Spinal cord (tissue), 9 donors: ENCODE measurements at regions not wholly inside any gene's neighbourhood (a gene's known extent, or its start where the extent isn't known, plus 50 kb on each side); places are given as distances from the start of the nearest gene placed in this dataset.
A peak's percentile ranks its signal among the peaks of the same experiment; 100 is the strongest.
"Not testable (repeated sequence)": the region's sequence is repeated elsewhere in the genome, so short reads cannot be mapped to it uniquely, and the experiment has no call there.

Source experiments
- DNase-seq, 6 donors: peaks; one replicate each; pipeline versions ENCODE4 v3.0.0 to v3.0.0-alpha.2; 2013 to 2015; ENCODE audit warnings: low spot score in 6 of 6, low read depth in 4 of 6
- H3K27ac ChIP-seq: one replicate; pipeline ENCODE4 v1.5.1; 2013; ENCODE audit warnings: low read depth, low read length, control low read depth
- H3K27me3 ChIP-seq: one replicate; pipeline ENCODE4 v1.6.1; 2013; ENCODE audit warnings: low read length; ENCODE audit not compliant: control insufficient read depth, insufficient read depth
- H3K36me3 ChIP-seq: one replicate; pipeline ENCODE4 v1.6.1; 2013; ENCODE audit warnings: low read length; ENCODE audit not compliant: control insufficient read depth, insufficient read depth
- H3K4me1 ChIP-seq: one replicate; pipeline ENCODE4 v1.6.1; 2013; ENCODE audit warnings: low read length; ENCODE audit not compliant: control insufficient read depth, insufficient read depth
- H3K4me3 ChIP-seq: one replicate; pipeline ENCODE4 v1.5.1; 2013; ENCODE audit warnings: low read depth, low read length, control low read depth
- H3K9me3 ChIP-seq: one replicate; pipeline ENCODE4 v1.6.1; 2013; ENCODE audit warnings: low read length; ENCODE audit not compliant: control insufficient read depth, insufficient read depth
- WGBS: methylation state at CpG from one replicate; pipeline ENCODE4 v1.1.5; 2013; ENCODE audit warnings: missing lambda C conversion rate; ENCODE audit not compliant: insufficient coverage; 5-methylcytosine and 5-hydroxymethylcytosine counted together
- donor health status: healthy.

GRCh38 chr5:51604324-51604723 lies 221.1 kb downstream of the ISL1 start:
- Histone ChIP-seq H3K27ac (no peak overlapping the region), H3K4me3 (no peak overlapping the region), H3K4me1 (no peaks in the 10 kb centered on the region), H3K9me3 (no peaks in the 10 kb centered on the region), H3K36me3 (no peaks in the 10 kb centered on the region), H3K27me3 (no peaks in the 10 kb centered on the region)
- WGBS = no CpG with 5 or more reads among the region's 1 CpG
- DNase-seq = no peak

- H3K9me3 ChIP-seq = no peaks in the 10 kb centered on the region
- H3K4me1 ChIP-seq = no peaks in the 10 kb centered on the region
- no peaks in the 10 kb centered on the region for H3K36me3 ChIP-seq
- no peak overlapping the region for H3K27ac ChIP-seq
- DNase-seq = no peak
- 80% methylated on average over 1 of the region's 5 CpGs for WGBS
- no peak overlapping the region for H3K4me3 ChIP-seq
- H3K27me3 ChIP-seq = no peaks in the 10 kb centered on the region
These were observed 223.7 kb downstream of the ISL1 start for GRCh38 chr5:51606921-51607320.

GRCh38 chr5:51618234-51618633 lies 235.0 kb downstream of the ISL1 start:
- no peaks in the 10 kb centered on the region for H3K9me3 ChIP-seq
- H3K4me3 ChIP-seq = no peak overlapping the region
- H3K27ac ChIP-seq = no peak overlapping the region
- no peak for DNase-seq
- H3K27me3 ChIP-seq = no peaks in the 10 kb centered on the region
- H3K36me3 ChIP-seq = no peaks in the 10 kb centered on the region
- no peaks in the 10 kb centered on the region for H3K4me1 ChIP-seq
- no CpG with 5 or more reads among the region's 2 CpGs for whole genome bisulfite sequencing

DNA sequence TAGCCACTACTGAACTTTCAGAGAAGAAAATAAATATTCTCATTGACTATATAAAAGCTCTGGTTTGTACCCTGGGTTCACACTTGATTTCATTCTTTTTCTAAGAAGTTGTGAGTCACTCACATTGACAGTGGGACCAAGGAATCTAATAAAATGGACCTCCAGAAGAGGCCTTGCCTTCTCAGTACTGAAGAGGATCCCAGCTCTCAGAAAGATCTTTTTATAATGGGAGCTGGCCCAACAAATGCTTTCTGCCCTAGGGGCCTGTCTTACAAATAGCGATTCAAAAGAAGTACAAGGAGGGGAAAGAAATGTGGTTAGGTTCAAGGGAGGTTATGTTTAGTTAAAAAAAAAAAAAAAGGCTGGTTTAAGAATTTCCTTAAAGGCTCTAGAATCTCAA lies 237.9 kb downstream of the ISL1 start:
- Histone ChIP-seq H3K4me3 (no peak overlapping the region), H3K9me3 (no peaks in the 10 kb centered on the region), H3K4me1 (no peaks in the 10 kb centered on the region), H3K27me3 (no peaks in the 10 kb centered on the region), H3K27ac (no peak overlapping the region), H3K36me3 (no peaks in the 10 kb centered on the region)
- DNase-seq = no peak
- no CpG with 5 or more reads among the region's 1 CpG for WGBS

- H3K27me3 ChIP-seq = no peaks in the 10 kb centered on the region
- no peak for DNase-seq
- no peaks in the 10 kb centered on the region for H3K9me3 ChIP-seq
- no peaks in the 10 kb centered on the region for H3K4me1 ChIP-seq
- H3K27ac ChIP-seq = no peak overlapping the region
- no peaks in the 10 kb centered on the region for H3K36me3 ChIP-seq
- WGBS = no CpG with 5 or more reads among the region's 2 CpGs
- no peak overlapping the region for H3K4me3 ChIP-seq
These were observed 239.0 kb downstream of the ISL1 start for GRCh38 chr5:51622161-51622790.

DNA sequence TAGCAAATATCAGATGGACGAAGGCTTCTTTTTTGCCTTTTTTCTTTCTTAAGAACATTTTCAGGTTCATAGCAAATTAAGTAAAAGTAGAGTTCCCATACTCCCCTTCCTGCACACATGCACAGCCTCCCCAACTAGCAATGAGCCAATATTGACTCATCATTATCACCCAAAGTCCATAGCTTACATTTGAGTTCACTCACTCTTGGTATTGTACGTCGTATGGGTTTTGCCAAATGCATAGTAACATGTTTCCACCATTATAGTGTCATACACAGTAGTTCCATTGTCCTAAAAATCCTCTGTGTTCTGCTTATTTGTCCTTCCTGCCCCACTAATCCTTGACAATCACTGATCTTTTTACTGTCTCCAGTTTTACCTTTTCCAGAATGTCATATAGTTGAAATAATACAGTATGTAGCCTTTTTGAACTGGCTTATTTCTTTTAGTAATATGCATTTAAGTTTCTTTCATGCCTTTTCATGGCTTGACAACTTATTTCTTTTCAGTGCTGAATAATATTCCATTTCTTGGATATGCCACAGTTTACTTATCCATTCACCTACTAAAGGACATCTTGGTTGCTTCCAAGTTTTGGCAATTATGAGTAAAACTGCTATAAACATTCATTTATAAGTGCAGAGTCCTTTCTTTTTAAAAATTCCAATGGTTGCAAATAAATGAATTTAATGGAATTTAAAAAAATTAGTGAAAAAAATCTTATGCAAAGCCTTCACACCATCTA lies 242.1 kb downstream of the ISL1 start:
- H3K4me3 ChIP-seq = no peak overlapping the region
- 100% methylated on average over 2 of the region's 3 CpGs for WGBS
- no peaks in the 10 kb centered on the region for H3K9me3 ChIP-seq
- H3K4me1 ChIP-seq = no peaks in the 10 kb centered on the region
- no peak overlapping the region for H3K27ac ChIP-seq
- no peaks in the 10 kb centered on the region for H3K36me3 ChIP-seq
- no peaks in the 10 kb centered on the region for H3K27me3 ChIP-seq
- no peak for DNase-seq

GRCh38 chr5:51632027-51632426 lies 248.8 kb downstream of the ISL1 start:
- DNase-seq = no peak
- H3K9me3 ChIP-seq = no peaks in the 10 kb centered on the region
- WGBS = 60% methylated on average over 1 of the region's 2 CpGs
- H3K27ac ChIP-seq = no peak overlapping the region
- peaks cover 2% of the 10 kb centered on the region for H3K4me1 ChIP-seq
- H3K36me3 ChIP-seq = no peaks in the 10 kb centered on the region
- H3K27me3 ChIP-seq = no peaks in the 10 kb centered on the region
- no peak overlapping the region for H3K4me3 ChIP-seq

- H3K9me3 ChIP-seq = no peaks in the 10 kb centered on the region
- no CpG with 5 or more reads among the region's 2 CpGs for WGBS
- no peaks in the 10 kb centered on the region for H3K36me3 ChIP-seq
- H3K27ac ChIP-seq = no peak overlapping the region
- H3K27me3 ChIP-seq = no peaks in the 10 kb centered on the region
- H3K4me1 ChIP-seq = peaks cover 2% of the 10 kb centered on the region
- no peak overlapping the region for H3K4me3 ChIP-seq
- peak; percentile 76 to 95 (median 84) for DNase-seq
These were observed 249.5 kb downstream of the ISL1 start for GRCh38 chr5:51632793-51633192.

DNA sequence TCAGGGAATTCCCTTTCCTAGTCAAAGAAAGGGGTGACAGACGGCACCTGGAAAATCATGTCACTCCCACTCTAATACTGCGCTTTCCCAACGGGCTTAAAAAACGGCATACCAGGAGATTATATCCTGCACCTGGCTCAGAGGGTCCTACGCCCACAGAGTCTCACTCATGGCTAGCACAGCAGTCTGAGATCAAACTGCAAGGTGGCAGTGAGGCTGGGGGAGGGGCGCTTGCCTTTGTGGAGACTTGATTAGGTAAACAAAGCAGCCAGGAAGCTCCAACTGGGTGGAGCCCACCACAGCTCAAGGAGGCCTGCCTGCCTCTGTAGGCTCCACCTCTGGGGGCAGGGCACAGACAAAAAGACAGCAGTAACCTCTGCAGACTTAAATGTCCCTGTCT lies 253.7 kb downstream of the ISL1 start:
- H3K36me3 ChIP-seq, H3K4me3 ChIP-seq, H3K27ac ChIP-seq, H3K9me3 ChIP-seq, DNase-seq, H3K27me3 ChIP-seq, H3K4me1 ChIP-seq: not testable (repeated sequence)
- 100% methylated on average over 5 of the region's 6 CpGs for WGBS

DNA sequence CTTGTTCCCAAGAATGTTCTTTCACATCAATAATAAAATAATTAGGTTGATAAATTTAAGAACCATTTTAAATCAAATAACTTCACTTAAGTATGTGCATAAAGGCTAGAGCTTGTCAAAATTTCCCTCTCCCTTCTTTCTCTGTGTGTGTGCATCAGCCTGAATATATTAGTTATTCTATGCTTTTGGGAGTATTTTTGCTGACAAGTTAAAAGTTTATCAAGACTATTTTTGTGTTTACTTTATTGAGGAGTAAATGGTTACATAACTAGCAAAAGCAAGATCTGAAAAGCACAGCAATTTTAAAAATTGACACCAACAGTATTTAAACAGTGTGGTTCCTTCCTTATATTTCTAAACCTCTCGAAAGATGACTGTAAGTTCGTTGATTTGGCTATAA lies 261.7 kb downstream of the ISL1 start:
- Histone ChIP-seq H3K27me3 (no peaks in the 10 kb centered on the region), H3K4me3 (no peak overlapping the region), H3K36me3 (no peaks in the 10 kb centered on the region), H3K4me1 (no peaks in the 10 kb centered on the region), H3K9me3 (no peaks in the 10 kb centered on the region), H3K27ac (no peak overlapping the region)
- no CpG with 5 or more reads among the region's 2 CpGs for WGBS
- DNase-seq = no peak
